Stimulated activated effector memory CD8-positive, alpha-beta T cell treated with anti-CD3 and anti-CD28 coated beads, Interleukin-12 subunit alpha, Interleukin-12 subunit beta, amount 100 ng/mL, for 72 hours (primary cell): ENCODE measurements at regions not wholly inside any gene's neighbourhood (a gene's known extent, or its start where the extent isn't known, plus 50 kb on each side); places are given as distances from the start of the nearest gene placed in this dataset.

Source experiments
- ATAC-seq: fragments of 150-1000 bp; cut with Tn5 transposase; 2 replicates; pipeline ENCODE4 v1.10.0; 2021
- DNase-seq, 2 donors: peaks; one replicate each; pipeline ENCODE4 v3.0.0; 2021 to 2022; ENCODE audit warnings: low spot score in 2 of 2
- H3K27ac Mint-ChIP-seq: one replicate; pipeline ENCODE4 v1.8.0; 2022; ENCODE audit warnings: mild to moderate bottlenecking, mixed read lengths
- H3K36me3 Mint-ChIP-seq: one replicate; pipeline ENCODE4 v1.8.0; 2022; ENCODE audit warnings: mild to moderate bottlenecking, mixed read lengths
- H3K4me1 Mint-ChIP-seq: one replicate; pipeline ENCODE4 v1.8.0; 2022; ENCODE audit warnings: mixed read lengths
- H3K4me3 Mint-ChIP-seq: one replicate; pipeline ENCODE4 v1.8.0; 2022; ENCODE audit warnings: mild to moderate bottlenecking, mixed read lengths
- H3K9me3 Mint-ChIP-seq: one replicate; pipeline ENCODE4 v1.8.0; 2022; ENCODE audit warnings: mixed read lengths

DNA sequence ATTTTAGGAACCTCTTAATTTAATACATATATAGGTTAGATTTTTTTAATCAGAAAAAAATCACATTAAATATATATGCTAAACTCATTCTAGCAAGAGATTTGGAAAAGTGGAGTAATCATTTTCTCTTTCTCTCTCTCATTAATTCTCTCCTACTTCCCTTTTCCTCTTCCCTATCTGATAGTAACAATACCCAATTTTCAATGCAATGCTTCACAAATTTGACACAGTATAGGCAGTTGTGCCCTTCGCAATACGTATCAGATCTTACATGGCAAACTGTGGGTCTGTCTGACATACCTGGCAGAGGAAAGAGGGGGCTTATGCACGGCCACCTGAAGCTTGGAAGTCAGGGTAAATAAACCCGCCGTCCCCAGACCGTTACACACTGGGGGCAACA lies 444.3 kb downstream of the NBAS start:
- peaks cover 5% of the 10 kb centered on the region for H3K36me3 Mint-ChIP-seq
- ATAC-seq (no peak), DNase-seq (no peak)
- no peak overlapping the region for H3K4me3 Mint-ChIP-seq
- H3K9me3 Mint-ChIP-seq: peaks cover 9% of the 10 kb centered on the region
- no peaks in the 10 kb centered on the region for H3K4me1 Mint-ChIP-seq
- no peak overlapping the region for H3K27ac Mint-ChIP-seq
